NCI-H2029 (cell line): ENCODE measurements at regions not wholly inside any gene's neighbourhood (a gene's known extent, or its start where the extent isn't known, plus 50 kb on each side); places are given as distances from the start of the nearest gene placed in this dataset.

Experiments
- DNase-seq: peaks from one replicate; lab custom pipeline; 2025; lab: John Stamatoyannopoulos, UW

- DNase-seq: no peak
Measured at GRCh38 chr1:234989479-234990327, 138.9 kb downstream of the TOMM20 start.

GRCh38 chr1:234989019-234989418, 139.6 kb downstream of the TOMM20 start:
- no peak for DNase-seq

- no peak for DNase-seq
Measured at GRCh38 chr1:234988536-234988935, 140.1 kb downstream of the TOMM20 start.

- DNase-seq: no peak
Measured at GRCh38 chr1:234988155-234988517, 140.5 kb downstream of the TOMM20 start.

- no peak for DNase-seq
Measured at GRCh38 chr1:234987415-234988154, 141.1 kb downstream of the TOMM20 start.

GRCh38 chr1:234986750-234987414, 141.8 kb downstream of the TOMM20 start:
- DNase-seq: no peak

- no peak for DNase-seq
Measured at GRCh38 chr1:234985516-234986294, 142.9 kb downstream of the TOMM20 start.

GRCh38 chr1:234985007-234985370, 143.6 kb downstream of the TOMM20 start:
- no peak for DNase-seq

GRCh38 chr1:234983564-234984238, 144.9 kb downstream of the TOMM20 start:
- DNase-seq: no peak

GRCh38 chr1:234981758-234982157, 146.9 kb downstream of the TOMM20 start:
- DNase-seq: no peak

GRCh38 chr1:234980645-234981396, 147.8 kb downstream of the TOMM20 start:
- no peak for DNase-seq

- no peak for DNase-seq
Measured at GRCh38 chr1:234980291-234980644, 148.4 kb downstream of the TOMM20 start.

GRCh38 chr1:234979296-234980279, 149.0 kb downstream of the TOMM20 start:
- no peak for DNase-seq

GRCh38 chr1:234978397-234979295, 150.0 kb downstream of the TOMM20 start:
- DNase-seq: peak; percentile 32

GRCh38 chr1:234977875-234978396, 150.7 kb downstream of the TOMM20 start:
- DNase-seq: peak; percentile 70

- no peak for DNase-seq
Measured at GRCh38 chr1:234976861-234977680, 151.6 kb downstream of the TOMM20 start.
